ENCODE measurements at regions not wholly inside any gene's neighbourhood (a gene's known extent, or its start where the extent isn't known, plus 50 kb on each side); places are given as distances from the start of the nearest gene placed in this dataset.

- Histone ChIP-seq H3K4me1 (no peaks in the 10 kb centered on the region), H3K27me3 (no peaks in the 10 kb centered on the region), H3K27ac (no peak overlapping the region), H3K4me3 (no peak overlapping the region), H3K9me3 (no peaks in the 10 kb centered on the region), H3K36me3 (replicated peaks in 1 of 2; ENCODE audit: insufficient read depth in 1 of 2, low read depth in 2 of 2) (no peaks in the 10 kb centered on the region)
- TF ChIP-seq POLR2A (IDR thresholded peaks at IDR 0.05) (no peak), CTCF (IDR thresholded peaks at IDR 0.05) (no peak)
- intact Hi-C loops (cut with DNase I) = no loop called here
- WGBS, 2 donors = 56 to 70% methylated on average over 8 of the region's 8 CpGs
- no peak for ATAC-seq
- no peak for DNase-seq
Measured at GRCh38 chr21:25214676-25215075, 392.6 kb downstream of the MRPL39 start.

- Histone ChIP-seq H3K27me3 (no peaks in the 10 kb centered on the region), H3K9me3 (no peaks in the 10 kb centered on the region), H3K4me3 (no peak overlapping the region), H3K36me3 (replicated peaks in 1 of 2; ENCODE audit: insufficient read depth in 1 of 2, low read depth in 2 of 2) (no peaks in the 10 kb centered on the region), H3K4me1 (no peaks in the 10 kb centered on the region), H3K27ac (no peak overlapping the region)
- TF ChIP-seq POLR2A (IDR thresholded peaks at IDR 0.05) = no peak
- TF ChIP-seq CTCF (IDR thresholded peaks at IDR 0.05) = no peak
- intact Hi-C loops (cut with DNase I) = no loop called here
- WGBS, 2 donors = 51 to 55% methylated on average over 2 of the region's 2 CpGs
- ATAC-seq (no peak), DNase-seq (no peak)
Measured at GRCh38 chr21:25199944-25200343, 407.3 kb downstream of the MRPL39 start.

- Histone ChIP-seq H3K4me1 (no peaks in the 10 kb centered on the region), H3K27ac (no peak overlapping the region), H3K4me3 (no peak overlapping the region), H3K36me3 (replicated peaks in 1 of 2; ENCODE audit: insufficient read depth in 1 of 2, low read depth in 2 of 2) (no peaks in the 10 kb centered on the region), H3K27me3 (no peaks in the 10 kb centered on the region), H3K9me3 (no peaks in the 10 kb centered on the region)
- TF ChIP-seq CTCF (IDR thresholded peaks at IDR 0.05) (no peak), POLR2A (IDR thresholded peaks at IDR 0.05) (no peak)
- intact Hi-C loops (cut with DNase I) = no loop called here
- ATAC-seq = no peak
- DNase-seq = no peak
Measured at GRCh38 chr21:25191141-25191540, 416.1 kb downstream of the MRPL39 start.

- no peaks in the 10 kb centered on the region for H3K27me3 ChIP-seq
- no peak for TF ChIP-seq POLR2A (IDR thresholded peaks at IDR 0.05)
- TF ChIP-seq CTCF (IDR thresholded peaks at IDR 0.05) = no peak
- no peaks in the 10 kb centered on the region for H3K9me3 ChIP-seq
- DNase-seq (no peak), ATAC-seq (no peak)
- no peak overlapping the region for H3K4me3 ChIP-seq
- intact Hi-C loops (cut with DNase I) = no loop called here
- WGBS, 2 donors = 55 to 85% methylated on average over 2 of the region's 2 CpGs
- H3K27ac ChIP-seq = no peak overlapping the region
- H3K4me1 ChIP-seq = no peaks in the 10 kb centered on the region
- H3K36me3 ChIP-seq (replicated peaks in 1 of 2; ENCODE audit: insufficient read depth in 1 of 2, low read depth in 2 of 2) = no peaks in the 10 kb centered on the region
Measured at GRCh38 chr21:25189497-25189896, 417.8 kb downstream of the MRPL39 start.

GRCh38 chr21:25188677-25189079 is 418.6 kb downstream of the MRPL39 start:
- H3K9me3 ChIP-seq = no peaks in the 10 kb centered on the region
- TF ChIP-seq CTCF (IDR thresholded peaks at IDR 0.05) = no peak
- no peak for TF ChIP-seq POLR2A (IDR thresholded peaks at IDR 0.05)
- no peaks in the 10 kb centered on the region for H3K36me3 ChIP-seq (replicated peaks in 1 of 2; ENCODE audit: insufficient read depth in 1 of 2, low read depth in 2 of 2)
- H3K4me3 ChIP-seq = no peak overlapping the region
- H3K4me1 ChIP-seq = no peaks in the 10 kb centered on the region
- intact Hi-C loops (cut with DNase I) = no loop called here
- 59 to 70% methylated on average over 2 of the region's 2 CpGs for WGBS, 2 donors
- no peak for ATAC-seq
- no peak for DNase-seq
- H3K27me3 ChIP-seq = no peaks in the 10 kb centered on the region
- no peak overlapping the region for H3K27ac ChIP-seq

Data from body of pancreas (tissue), 4 donors.